HG03064 (cell line): ENCODE measurements at regions not wholly inside any gene's neighbourhood (a gene's known extent, or its start where the extent isn't known, plus 50 kb on each side); places are given as distances from the start of the nearest gene placed in this dataset.
"Not testable (repeated sequence)": the region's sequence is repeated elsewhere in the genome, so short reads cannot be mapped to it uniquely, and the experiment has no call there.

Experiments
- ATAC-seq: cut with Tn5 transposase; IDR thresholded peaks from one replicate; pipeline ENCODE4 v1.9.1; 2021; ENCODE audit warnings: low read depth; ENCODE audit not compliant: unreplicated experiment

DNA sequence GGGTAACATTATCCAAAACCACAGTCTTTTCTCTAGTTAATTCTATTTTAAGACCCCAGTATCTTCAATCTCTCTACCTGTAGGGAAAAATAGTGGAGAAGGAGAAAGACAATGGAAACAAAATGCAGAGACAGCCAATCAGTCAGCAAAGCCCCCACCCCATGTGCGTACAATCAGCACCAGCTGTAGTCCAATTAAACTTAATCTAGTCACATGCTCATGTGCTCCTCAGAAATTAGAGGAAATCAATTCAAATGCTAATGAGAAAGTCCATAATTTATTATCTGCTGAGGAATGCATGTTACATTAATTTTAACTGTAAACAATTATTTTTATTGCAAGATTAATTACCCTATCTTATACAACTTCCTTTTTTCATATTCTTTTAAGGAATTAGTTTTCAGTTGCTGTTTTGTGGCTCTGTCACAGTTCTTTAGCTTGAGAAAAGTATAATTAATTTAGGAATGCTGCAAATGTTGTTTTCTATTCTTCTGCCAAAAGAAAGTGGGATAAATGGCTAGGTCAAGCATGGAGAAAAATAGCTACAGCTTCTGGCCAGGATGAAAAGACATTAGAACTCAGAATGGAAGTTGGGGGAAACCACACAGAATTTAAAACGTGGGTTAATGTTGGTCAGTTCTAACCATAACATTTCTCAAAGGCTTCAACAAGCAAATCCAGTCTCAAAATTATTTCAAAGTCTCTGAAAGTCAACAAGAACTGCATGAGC lies 232.4 kb upstream of the HNRNPA3 start:
- no peak for ATAC-seq

DNA sequence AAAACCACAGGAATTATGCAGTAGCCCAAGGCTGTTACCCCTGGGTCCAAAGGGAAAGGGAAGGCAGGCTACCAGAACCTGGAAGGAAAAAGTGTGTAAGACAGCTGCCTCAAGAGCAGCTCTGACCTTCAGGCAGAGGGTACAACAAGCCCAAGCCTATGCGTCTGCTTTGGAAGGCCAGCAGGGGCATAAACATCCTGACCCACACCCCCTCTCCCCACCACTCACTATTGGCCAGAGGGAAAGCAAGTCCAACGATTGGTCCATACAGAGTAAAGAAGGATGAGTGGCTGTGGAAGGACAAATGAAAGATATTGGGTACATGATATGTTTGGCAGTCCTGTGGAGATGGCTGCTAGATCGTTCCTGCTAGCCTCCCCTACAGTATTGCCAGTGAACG lies 227.6 kb upstream of the HNRNPA3 start:
- ATAC-seq, result no peak

DNA sequence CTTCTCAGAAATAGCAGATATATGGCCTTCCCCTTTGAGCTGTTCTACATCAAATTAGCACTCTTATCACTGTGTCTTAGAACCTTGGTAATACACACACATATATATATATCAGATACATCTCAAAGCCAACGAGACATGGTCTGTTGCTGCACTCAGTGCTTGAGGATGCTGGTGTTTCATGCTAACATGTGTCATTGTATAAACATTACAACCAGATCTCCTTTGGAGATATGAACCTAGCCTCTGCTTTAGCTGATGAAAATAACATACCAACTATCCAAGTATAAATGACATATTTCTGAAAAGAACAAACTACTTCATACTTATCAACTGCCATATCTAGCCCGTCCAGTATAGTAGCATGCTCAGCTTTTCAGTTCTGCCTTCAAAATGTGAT lies 226.7 kb upstream of the HNRNPA3 start:
- ATAC-seq, result no peak

DNA sequence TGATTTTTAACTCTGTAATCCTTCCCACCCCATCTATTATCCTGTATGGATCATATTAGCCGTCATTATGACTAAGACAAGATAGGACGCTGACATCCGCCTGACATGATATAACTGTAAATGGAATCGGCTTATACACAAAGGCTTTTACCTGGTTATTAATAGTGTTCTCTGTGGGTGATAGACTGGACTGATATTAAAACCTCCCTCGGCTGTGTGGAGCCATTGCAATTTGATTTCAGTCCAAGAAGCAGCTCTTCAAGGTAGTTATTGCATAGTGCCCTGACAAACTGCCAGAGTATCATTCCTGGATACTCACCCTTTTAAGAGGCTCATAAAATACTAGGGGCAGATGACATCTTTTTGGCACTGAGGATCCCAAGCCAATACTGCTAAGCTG lies 226.1 kb upstream of the HNRNPA3 start:
- no peak for ATAC-seq

DNA sequence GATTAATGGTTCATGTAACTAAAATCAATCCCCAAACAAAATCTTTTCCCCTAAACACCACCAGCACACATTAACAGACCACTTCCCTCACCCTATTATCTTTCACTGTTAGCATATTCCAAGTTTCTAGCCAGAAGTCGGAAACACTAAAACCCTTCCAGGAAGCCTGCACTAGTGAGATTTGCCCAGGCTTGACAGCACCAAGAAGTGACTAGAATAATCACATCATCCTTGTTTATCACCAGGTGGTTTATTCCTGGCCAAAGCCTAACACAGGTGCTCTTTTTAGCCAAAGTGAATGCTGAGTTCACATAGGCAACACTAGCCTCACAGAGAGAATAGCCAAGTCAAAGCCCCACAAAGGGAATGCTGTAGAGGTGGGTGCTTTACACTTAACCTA lies 221.2 kb upstream of the HNRNPA3 start:
- ATAC-seq, result no peak

DNA sequence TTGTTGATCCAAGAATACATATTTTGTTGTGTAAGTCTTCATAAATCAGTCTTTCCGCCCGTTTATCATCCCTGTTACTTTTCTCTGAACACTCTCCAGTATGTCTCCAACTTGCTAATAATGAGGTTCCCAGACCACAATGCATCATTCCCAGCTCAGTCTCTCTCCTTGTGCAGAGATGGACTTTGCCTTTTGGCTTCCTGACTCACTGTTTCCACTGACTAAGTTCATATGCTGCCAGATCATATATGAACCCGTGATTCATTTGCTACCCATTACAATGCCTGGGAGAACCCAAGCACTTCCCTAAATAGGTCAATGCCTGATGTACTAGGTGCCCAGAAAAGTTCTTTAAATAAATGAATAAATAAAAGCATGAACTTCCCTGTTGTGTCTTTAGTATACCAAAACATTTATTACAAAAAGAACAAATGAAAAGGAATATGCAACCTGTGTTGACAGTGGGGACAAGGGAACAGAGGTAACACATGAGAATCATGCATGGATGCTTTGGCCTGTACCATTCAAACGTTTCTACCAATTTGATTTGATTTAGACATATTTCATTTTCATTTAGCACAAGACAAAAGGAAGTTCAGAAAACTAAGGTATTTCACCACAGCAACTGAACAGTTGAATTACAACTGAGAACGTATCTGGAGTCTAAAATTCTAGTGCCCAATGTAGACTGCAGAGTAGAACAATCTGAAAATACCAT lies 215.4 kb upstream of the HNRNPA3 start:
- no peak for ATAC-seq

DNA sequence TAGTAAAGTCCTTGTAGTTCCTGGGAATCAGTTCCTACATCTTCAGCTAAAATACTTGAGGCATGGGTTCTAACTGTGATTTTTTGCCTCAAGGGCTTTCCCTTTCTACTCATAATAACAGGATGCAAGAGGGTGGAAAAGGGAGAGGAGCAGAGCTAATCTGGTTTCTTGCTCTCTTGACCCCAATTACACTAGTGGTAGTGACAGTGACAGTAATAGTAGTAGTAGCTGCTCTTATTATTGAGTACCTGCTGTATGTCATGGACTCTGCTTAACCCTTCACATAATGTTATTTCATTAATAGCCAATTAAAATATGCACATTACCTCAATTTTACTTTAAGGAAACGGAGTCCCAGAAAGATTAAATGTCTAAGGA lies 214.8 kb upstream of the HNRNPA3 start:
- no peak for ATAC-seq

DNA sequence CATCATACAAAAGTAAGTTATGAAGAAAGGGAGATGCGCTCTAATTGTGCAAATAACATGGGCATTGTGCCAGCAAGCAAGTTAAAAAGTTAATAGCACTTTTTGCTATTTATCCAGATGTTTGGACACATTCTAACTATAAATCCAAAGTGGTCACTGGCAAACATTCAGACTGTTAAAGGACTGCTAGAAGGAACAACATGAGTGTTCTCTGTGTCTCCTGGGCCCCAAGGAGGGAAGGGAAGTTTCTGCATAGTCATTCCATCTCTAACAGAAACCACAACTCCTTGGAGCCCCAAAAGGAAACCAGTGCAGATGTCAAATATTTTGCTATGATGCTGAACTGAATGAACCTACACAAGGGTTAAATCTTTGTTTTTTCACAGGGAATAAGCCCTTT lies 213.3 kb upstream of the HNRNPA3 start:
- peak; percentile 68 for ATAC-seq

DNA sequence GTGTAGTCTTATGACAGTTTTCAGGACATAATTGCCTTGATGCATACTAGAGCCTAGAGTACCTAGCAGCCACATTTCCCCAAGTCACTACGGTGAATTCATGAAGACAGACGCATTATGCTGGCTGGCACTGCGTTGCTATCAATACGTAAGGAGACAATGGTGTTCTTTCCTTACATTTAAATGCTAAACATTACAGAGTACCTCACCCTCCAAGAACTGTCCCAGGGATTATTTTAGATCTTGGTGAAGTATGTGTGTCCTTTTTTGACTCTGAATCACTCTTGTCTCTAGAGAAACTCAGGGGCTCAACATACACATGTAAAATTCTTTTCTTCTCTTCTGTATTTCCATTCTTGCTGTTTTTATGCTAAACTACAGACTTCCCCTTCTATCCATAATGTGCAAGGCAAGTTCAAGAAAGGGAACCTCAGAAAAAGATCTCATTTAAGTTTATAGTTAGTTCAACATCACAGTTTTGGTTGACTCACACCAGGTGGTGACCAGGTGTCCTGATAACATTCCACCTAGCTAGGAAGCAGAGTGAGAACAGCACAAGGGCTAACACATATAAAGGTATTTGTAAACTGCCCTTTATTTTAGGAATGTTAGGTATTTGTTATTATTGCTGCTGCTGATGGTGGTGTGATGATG lies 212.4 kb upstream of the HNRNPA3 start:
- ATAC-seq, result no peak

DNA sequence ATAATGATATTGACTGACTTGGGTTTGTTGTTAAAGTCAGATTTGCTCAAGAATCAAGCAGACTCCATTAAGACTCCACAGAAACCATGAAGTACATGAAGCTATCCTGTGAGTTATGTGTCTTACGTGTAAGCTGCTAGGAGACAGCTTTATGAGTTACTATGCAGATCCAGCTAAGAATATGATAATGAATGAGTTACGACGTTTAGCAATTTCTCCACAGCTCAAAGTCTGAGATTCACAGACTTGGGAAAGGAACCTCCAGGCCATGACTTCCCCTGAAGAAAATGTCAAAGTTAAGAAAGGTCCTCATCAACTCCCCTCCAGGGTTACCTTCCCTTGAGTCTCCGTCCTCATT lies 211.9 kb upstream of the HNRNPA3 start:
- no peak for ATAC-seq

DNA sequence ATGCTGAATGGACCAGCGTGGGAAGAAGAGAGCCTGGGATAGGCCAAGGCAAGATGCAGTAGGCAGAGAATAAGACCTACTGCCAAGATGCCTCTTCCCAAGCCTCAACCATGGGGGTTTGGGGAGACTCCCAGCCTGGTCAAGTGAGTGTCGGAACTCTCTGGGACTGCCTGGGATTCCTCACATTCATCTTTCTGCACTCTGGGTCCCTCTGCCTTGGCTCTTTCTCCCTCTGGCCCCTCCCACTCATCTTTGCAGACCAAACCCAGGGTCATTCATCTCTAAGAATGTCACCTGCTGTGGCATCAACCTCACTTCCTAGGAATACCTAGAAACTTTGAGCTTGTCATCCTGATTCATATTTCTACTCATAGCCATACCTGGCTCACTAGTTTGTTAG lies 211.3 kb upstream of the HNRNPA3 start:
- no peak for ATAC-seq

DNA sequence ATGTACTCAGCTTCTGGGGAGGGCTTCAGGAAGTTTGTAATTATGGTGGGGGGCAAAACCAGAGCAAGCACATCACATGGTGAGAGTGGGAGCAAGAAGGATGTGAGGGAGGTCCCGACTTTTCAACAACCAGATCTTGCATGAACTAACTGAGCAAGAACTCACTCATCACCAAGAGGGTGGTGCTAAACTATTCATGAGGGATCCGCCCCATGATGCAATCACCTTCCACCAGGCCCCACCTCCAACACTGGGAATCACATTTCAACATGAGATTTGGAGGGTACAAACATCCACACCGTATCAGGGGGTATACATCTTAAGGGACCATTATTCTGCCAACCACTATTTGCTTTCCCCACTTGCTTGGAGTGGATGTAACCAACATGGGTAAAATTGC lies 209.6 kb upstream of the HNRNPA3 start:
- no peak for ATAC-seq

DNA sequence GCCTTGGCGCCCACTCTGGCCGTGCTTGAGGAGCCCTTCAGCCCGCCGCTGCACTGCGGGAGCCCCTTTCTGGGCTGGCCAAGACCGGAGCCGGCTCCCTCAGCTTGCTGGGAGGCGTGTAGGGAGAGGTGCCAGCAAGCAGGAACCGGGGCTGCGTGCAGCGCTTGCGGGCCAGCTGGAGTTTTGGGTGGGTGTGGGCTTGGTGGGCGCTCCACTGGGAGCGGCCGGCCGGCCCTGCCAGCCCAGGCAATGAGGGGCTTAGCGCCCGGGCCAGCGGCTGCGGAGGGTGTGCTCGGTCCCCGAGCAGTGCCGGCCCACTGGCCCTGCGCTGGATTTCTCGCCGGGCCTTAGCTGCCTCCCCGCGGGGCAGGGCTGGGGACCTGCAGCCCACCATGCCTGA lies 204.9 kb upstream of the HNRNPA3 start:
- ATAC-seq, result not testable (repeated sequence)

DNA sequence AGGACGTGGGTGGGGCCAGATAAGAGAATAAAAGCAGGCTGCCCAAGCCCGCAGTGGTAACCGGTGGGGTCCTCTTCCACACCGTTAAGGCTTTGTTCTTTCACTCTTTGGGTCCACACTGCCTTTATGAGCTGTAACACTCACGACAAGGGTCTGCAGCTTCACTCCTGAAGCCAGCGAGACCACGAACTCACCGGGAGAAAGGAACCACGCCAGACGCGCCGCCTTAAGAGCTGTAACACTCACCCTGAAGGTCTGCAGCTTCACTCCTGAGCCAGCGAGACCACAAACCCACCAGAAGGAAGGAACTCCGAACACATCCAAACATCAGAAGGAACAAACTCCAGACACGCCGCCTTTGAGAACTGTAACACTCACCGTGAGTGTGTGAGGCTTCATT lies 203.9 kb upstream of the HNRNPA3 start:
- not testable (repeated sequence) for ATAC-seq

DNA sequence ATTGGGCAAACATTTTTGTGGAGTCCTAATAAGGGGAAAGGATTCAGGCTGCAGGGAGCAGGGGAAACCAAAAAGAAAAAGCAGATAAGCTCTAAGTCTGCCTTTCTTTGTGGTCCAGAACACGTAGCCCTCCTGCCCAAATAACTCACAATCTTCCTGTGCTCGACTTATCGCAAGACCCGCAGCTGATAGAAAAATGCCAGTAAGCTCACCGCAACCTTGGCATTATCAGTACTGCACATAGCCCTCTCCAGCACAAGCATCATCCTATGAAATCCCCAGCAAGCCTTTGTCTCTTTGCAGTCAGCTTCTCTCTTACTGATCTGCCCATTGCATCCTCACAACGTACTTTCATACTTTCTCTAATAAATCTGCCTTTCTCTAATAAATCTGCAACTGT lies 202.4 kb upstream of the HNRNPA3 start:
- no peak for ATAC-seq

DNA sequence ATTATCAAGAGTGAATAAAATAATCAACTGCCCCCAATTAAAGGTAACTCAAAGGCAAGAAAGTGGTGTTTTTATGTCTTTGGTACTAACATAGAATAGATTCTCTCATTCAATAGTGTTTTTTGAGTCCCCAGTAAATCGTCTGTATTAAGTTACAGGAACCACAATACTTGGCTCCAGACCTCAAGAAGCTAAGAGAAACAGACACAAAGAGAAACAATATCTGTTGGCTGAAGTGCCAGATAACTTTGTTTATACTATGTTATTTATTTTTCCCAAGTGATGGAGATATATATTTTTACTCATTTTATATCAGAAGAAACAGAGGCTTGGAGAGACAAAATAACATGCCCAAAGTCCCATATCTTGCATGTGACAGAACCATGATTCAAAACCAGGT lies 201.7 kb upstream of the HNRNPA3 start:
- no peak for ATAC-seq

DNA sequence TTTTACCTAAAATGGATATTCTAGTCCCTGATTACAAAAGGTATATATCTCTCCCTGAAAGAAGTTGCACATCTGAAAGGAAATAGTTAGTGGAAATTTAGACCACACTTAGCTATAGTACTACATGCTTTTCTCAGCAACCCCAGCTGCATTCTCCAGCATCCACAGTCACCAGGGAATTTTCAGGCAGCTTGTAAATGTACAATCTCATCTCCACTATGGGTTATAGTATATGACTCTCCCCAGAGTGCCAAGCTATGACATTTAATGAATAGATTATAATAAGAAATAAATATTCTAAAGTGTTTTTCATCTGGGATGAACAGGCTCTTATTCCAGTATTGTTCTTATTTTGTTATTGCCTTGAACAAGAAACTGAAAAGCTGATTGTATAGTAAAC lies 197.6 kb upstream of the HNRNPA3 start:
- no peak for ATAC-seq

DNA sequence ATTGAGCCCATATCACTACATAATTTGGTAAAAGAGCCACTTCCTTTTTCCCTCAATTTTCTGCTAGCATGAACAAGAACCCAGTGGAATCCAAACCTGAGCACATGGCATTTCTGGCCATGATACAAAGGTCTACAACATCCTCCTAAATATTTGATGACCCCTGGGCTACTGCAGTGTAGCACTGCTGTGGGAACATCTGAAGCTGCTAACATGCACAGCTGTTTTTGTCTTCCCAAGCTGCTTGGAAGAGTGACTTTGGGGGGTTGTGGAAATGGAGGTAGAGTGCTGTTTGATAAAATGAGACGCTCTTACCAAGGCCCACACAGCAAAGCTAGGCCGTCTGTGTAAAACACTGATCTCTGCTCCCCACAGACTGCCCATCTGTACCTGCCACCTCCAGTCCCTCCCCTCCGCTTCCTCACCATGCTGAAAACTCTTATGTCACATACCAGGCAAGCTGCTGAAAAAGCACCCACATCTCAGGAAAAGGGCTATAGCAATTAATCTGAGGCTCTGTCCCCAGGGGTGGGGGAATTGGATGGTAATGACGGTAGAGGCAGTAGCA lies 197.2 kb upstream of the HNRNPA3 start:
- ATAC-seq, result no peak

DNA sequence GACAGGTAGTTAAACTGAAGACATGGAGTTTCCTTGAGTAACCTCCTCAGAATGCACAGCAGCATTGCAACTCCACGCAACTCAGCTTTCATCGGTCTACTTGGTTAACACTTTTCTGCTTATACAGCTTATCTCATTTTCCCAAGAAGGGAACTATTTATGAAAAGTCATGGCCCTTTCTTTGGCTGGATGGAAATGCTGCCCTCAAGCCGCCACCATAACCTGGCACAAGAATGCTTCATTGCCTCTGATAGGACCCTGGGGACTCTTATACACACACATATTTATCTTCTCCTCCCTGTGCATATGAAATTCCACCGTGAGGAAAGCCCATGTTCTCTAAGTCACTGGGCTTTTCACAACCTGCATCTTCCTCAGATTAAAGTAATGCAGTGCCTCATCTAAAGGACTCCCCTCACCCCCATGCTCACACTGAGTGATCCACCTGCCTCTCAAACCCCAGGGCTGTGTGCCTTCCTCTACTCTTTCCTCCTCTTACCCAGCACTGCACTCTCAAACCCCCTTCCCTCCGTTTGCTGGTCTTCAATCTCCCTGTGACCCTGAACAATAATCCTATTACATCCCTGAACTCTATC lies 192.0 kb upstream of the HNRNPA3 start:
- no peak for ATAC-seq

DNA sequence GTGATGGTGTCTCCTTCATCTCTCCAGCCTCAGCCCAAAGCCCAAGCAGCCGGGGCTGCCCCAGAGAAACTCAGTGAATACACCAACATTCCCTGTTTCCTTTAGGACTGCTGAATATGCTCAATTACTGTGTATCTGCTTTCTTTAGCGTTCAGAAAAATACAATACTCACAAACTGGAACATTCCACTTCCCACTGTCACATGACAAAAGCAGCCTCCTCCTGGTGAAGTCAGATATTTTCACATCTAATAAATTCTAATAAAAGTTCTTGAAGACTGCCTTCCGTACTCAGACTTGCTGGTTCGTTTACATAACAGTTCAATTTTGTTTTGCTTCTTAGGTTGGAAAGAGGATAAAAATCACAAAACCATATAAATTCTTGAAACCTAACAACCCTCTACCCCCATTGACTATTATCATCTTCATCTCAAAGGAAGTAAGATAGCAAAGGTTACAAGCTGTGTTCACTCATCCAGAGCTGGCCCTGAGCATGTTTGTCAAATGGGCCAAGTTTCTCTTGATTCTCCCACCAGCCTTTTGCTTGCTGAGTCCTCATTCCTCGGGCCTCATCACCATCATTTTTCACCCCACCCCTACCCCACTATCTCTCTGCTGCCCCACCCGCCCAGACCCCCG lies 190.8 kb upstream of the HNRNPA3 start:
- no peak for ATAC-seq

DNA sequence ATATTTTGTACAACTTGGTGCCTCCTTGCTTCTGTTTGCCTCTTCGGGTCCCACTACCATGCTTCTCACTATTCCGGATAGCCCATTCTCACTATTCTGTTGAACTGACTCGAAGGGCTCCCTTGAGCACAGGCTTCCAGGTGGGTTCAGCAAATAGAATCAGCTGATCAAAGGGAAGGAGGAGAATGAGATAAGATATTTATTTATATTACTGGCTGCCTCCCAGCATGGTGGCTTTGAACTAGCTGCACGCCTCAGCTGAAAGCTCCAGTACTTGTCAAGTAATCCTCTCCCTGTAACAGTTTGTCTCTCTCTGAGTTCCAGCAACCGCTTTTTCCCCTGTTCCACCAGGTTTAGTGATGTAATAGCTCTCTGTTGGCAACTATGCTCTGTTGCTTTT lies 187.8 kb upstream of the HNRNPA3 start:
- ATAC-seq, result no peak
